K562 (cell line): ENCODE measurements at regions not wholly inside any gene's neighbourhood (a gene's known extent, or its start where the extent isn't known, plus 50 kb on each side); places are given as distances from the start of the nearest gene placed in this dataset.

ENCODE experiments used
- ATF2 ChIP-seq: sonication (generic); formaldehyde crosslinking; IDR thresholded peaks from 2 replicates; pipeline ENCODE4 v1.8.1; 2022; ENCODE audit warnings: missing genetic modification reagents
- CTCF ChIP-seq, 3 experiments: IDR thresholded peaks in 2 of 3; conservative IDR thresholded peaks in 1 of 3; 2 replicates each; pipeline ENCODE4 v1.5.1; 2011 to 2012; ENCODE audit warnings: low read length in 3 of 3, mild to moderate bottlenecking in 3 of 3, control low read depth in 2 of 3, improper control_type of control experiment in 1 of 3, inconsistent platforms in 1 of 3, low read depth in 1 of 3, mixed read lengths in 1 of 3, moderate library complexity in 1 of 3; ENCODE audit not compliant: insufficient read depth in 2 of 3
- EWSR1 ChIP-seq: fragments of 450-650 bp; IDR thresholded peaks from 2 replicates; pipeline ENCODE4 v1.6.1; 2018; ENCODE audit warnings: borderline replicate concordance, mild to moderate bottlenecking, low read depth, moderate library complexity; ENCODE audit not compliant: partially characterized antibody
- HDAC2 ChIP-seq: fragments of 450-650 bp; IDR thresholded peaks from 2 replicates; pipeline ENCODE4 v1.6.1; 2016; ENCODE audit warnings: mild to moderate bottlenecking
- HLTF ChIP-seq: fragments of 450-650 bp; IDR thresholded peaks from 2 replicates; pipeline ENCODE4 v1.6.1; 2016
- POLR2AphosphoS5 ChIP-seq: IDR thresholded peaks from 2 replicates; pipeline ENCODE4 v1.6.1; 2011; ENCODE audit warnings: mild to moderate bottlenecking, low read depth, low read length, moderate library complexity; ENCODE audit not compliant: control insufficient read depth, insufficient read depth
- POU5F1 ChIP-seq: fragments of 150-350 bp; IDR thresholded peaks from 2 replicates; pipeline ENCODE4 v1.6.1; 2014; ENCODE audit warnings: borderline replicate concordance, low read length, low read depth, mild to moderate bottlenecking; ENCODE audit not compliant: partially characterized antibody
- RAD21 ChIP-seq, 2 experiments: fragments of 250-450 bp in 1 of 2; fragments of 450-650 bp in 1 of 2; sonication (Bioruptor Pico) in 1 of 2; formaldehyde crosslinking in 1 of 2; IDR thresholded peaks in 1 of 2; conservative IDR thresholded peaks in 1 of 2; 2 replicates each; pipeline versions ENCODE4 v1.4.0 to v1.8.0; 2020 to 2022; ENCODE audit warnings: mild to moderate bottlenecking in 2 of 2, moderate library complexity in 1 of 2
- ZNF263 ChIP-seq: sonication (generic); formaldehyde crosslinking; IDR thresholded peaks from 2 replicates; pipeline ENCODE4 v1.8.0; 2022; ENCODE audit warnings: mild to moderate bottlenecking, missing genetic modification reagents, borderline replicate concordance

GRCh38 chr10:43945094-43945730, 296.5 kb upstream of the ZNF32 start:
- TF ChIP-seq ZNF263 (CRISPR knock-in tag), result no peak
- TF ChIP-seq POLR2AphosphoS5, result no peak
- no peak for TF ChIP-seq POU5F1
- TF ChIP-seq CTCF (IDR thresholded peaks at IDR 0.05 in 2 of 3, conservative IDR thresholded peaks at IDR 0.05 in 1 of 3; ENCODE audit: insufficient read depth in 2 of 3, low read depth in 1 of 3, low read length in 3 of 3), result no peak
- no peak for TF ChIP-seq HLTF
- TF ChIP-seq EWSR1, result no peak
- TF ChIP-seq HDAC2, result no peak
- TF ChIP-seq RAD21 (CRISPR knock-in tag; conservative IDR thresholded peaks at IDR 0.05 in 1 of 2, IDR thresholded peaks at IDR 0.05 in 1 of 2), result no peak
- no peak for TF ChIP-seq ATF2 (CRISPR knock-in tag)
